Retinal pigment epithelial cell (primary cell): ENCODE measurements at regions not wholly inside any gene's neighbourhood (a gene's known extent, or its start where the extent isn't known, plus 50 kb on each side); places are given as distances from the start of the nearest gene placed in this dataset.
"Not testable (repeated sequence)": the region's sequence is repeated elsewhere in the genome, so short reads cannot be mapped to it uniquely, and the experiment has no call there.

ENCODE experiments used
- DNase-seq: peaks from one replicate; pipeline ENCODE4 v3.0.0-alpha.2; 2010; ENCODE audit warnings: low read depth
- H3K4me3 ChIP-seq: 2 replicates; pipeline ENCODE4 v1.5.1; 2011; ENCODE audit warnings: mild to moderate bottlenecking, low read length, control low read depth, moderate library complexity
- CTCF ChIP-seq: conservative IDR thresholded peaks from 2 replicates; pipeline ENCODE4 v1.5.1; 2011; ENCODE audit warnings: low read depth, low read length, control low read depth, inconsistent platforms

- H3K4me3 ChIP-seq: no peak overlapping the region
- TF ChIP-seq CTCF: no peak
- no peak for DNase-seq
These were observed 184.9 kb downstream of the FAM43A start for GRCh38 chr3:194870394-194871110.

DNA sequence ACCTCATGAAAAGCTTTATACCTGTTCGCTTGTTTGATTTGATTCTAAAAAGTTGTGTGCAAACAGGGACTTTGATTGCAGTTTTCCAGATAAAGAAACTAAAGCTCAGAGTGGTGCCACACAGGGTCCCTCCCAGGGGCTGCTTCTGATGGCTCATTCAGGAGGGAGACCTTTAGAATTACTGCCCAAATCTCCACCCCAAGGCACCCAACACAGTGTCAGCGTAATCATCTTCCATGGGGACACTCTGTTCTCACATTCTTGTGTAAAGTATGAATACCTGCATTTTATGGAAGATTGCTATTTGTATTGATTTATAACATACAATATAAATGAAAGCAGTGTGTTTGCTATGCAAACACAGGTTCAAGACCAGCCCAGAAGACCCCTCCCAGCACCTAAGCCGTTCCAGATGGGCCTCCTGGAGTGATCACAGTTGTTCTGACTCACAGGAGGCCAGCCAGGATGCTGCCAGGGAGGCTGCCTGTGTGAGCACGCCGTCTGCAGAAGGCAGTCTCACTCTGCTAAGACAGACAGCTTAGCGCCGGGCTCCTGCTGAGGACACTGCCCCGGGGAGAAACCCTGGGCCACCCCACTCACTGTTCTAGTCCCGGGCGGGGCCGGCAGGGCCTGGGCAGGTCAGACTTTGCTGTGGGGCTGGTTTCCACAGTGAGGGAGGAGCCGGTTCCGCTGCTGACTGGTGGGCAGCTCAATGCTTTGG is 185.6 kb downstream of the FAM43A start:
- no peak overlapping the region for H3K4me3 ChIP-seq
- peak; percentile 39 for DNase-seq
- TF ChIP-seq CTCF: no peak

- DNase-seq: no peak
- H3K4me3 ChIP-seq: no peak overlapping the region
- TF ChIP-seq CTCF: no peak
These were observed 186.4 kb downstream of the FAM43A start for GRCh38 chr3:194871864-194872668.

DNA sequence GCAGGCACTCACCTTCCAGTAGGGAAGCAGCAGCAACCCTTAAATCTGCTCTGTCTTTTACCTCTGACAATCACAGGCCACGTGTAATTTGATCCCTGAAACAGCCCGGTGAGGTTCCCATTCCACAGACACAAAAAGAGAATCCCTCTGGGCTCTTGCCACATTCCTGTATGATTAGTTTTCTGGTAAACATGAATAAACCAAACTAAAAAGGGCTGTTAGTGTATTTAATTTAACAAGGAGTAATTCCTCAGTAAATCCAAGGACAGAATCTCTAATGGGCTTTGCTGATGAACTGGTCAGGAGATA is 186.9 kb downstream of the FAM43A start:
- DNase-seq: no peak
- no peak for TF ChIP-seq CTCF
- no peak overlapping the region for H3K4me3 ChIP-seq

DNA sequence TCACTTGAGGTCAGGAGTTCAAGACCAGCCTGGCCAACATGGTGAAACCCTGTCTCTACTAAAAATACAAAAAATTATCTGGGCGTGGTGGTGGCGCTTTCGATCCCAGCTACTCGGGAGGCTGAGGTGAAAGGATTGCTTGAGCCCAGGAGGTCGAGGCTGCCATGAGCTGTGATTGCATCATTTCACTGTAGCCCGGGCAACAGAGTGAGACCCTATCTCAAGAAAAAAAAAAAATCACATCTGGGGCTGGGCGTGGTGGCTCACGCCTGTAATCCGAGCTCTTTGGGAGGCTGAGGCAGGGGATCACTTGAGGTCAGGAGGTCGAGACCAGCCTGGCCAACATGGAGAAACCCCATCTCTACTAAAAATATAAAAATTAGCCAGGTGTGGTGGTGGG is 187.8 kb downstream of the FAM43A start:
- H3K4me3 ChIP-seq, DNase-seq: not testable (repeated sequence)

- H3K4me3 ChIP-seq: no peak overlapping the region
- TF ChIP-seq CTCF: no peak
- no peak for DNase-seq
These were observed 188.5 kb downstream of the FAM43A start for GRCh38 chr3:194874206-194874605.

DNA sequence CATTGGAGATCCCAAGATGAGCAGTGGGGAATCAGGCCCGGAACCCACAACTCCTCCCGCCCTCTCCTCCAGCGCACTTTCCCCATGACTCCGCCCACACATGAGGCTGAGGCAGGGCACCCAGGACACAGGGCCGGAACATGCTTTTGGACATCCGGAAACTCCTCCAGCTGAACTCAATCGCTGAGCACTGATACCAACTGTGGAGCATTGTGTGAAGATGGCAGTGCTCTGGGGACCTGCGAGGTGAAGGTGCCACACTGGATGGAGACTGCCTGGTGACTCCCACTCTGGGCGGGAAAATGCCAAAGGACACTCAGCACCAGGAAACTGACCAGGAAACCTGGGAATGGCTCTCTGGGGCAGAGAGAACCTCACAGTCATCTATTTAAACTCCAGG is 189.1 kb downstream of the FAM43A start:
- DNase-seq: no peak

More for the DNA sequence above, 189.1 kb downstream of the FAM43A start:
- no peak for TF ChIP-seq CTCF
- no peak overlapping the region for H3K4me3 ChIP-seq
